SK-N-SH (cell line): ENCODE measurements at regions not wholly inside any gene's neighbourhood (a gene's known extent, or its start where the extent isn't known, plus 50 kb on each side); places are given as distances from the start of the nearest gene placed in this dataset.
A peak's percentile ranks its signal among the peaks of the same experiment; 100 is the strongest.

Experiments
- CTCF ChIA-PET: fragments of 300-600, 350-600 bp; formaldehyde crosslinking; extraction: SDS; loops from one replicate; lab custom pipeline; 2021; lab: Yijun Ruan, JAX
- POLR2A ChIA-PET: fragments of 350-600 bp; sonication (Branson Sonifier 250); formaldehyde crosslinking; extraction: SDS; loops from one replicate; lab custom pipeline; 2020; ENCODE audit warnings: antibody characterized with exemption, inconsistent platforms; lab: Yijun Ruan, JAX
- DNase-seq: peaks from one replicate; pipeline ENCODE4 v3.0.0; 2012
- H2AFZ ChIP-seq: fragments of 200-600 bp; sonication (generic); 2 replicates; pipeline ENCODE4 v1.8.1; 2016; ENCODE audit warnings: antibody characterized with exemption, mild to moderate bottlenecking, low read depth
- H3F3A ChIP-seq: fragments of 200-600 bp; sonication (generic); replicated peaks from 2 replicates; pipeline ENCODE3; 2016; ENCODE audit warnings: antibody characterized with exemption, mild to moderate bottlenecking; ENCODE audit not compliant: insufficient read depth
- H3K27ac ChIP-seq, 2 experiments: fragments of 200-500 bp in 1 of 2; fragments of 200-600 bp in 1 of 2; sonication (Bioruptor generic) in 1 of 2; sonication (generic), shearing (Covaris generic) in 1 of 2; 2 replicates each; pipeline versions ENCODE4 v1.5.1 to v1.6.1; 2014 to 2016; ENCODE audit warnings: low read depth in 2 of 2, inconsistent platforms in 1 of 2, low read length in 1 of 2, mild to moderate bottlenecking in 1 of 2, mixed read lengths in 1 of 2
- H3K27me3 ChIP-seq: fragments of 200-600 bp; sonication (generic), shearing (Covaris generic); 2 replicates; pipeline ENCODE4 v1.6.1; 2016; ENCODE audit warnings: mixed run types; ENCODE audit not compliant: insufficient read depth
- H3K36me3 ChIP-seq, 2 experiments: fragments of 200-500 bp in 1 of 2; fragments of 200-600 bp in 1 of 2; sonication (Bioruptor generic) in 1 of 2; sonication (generic) in 1 of 2; replicated peaks in 1 of 2; 2 replicates each; pipeline versions ENCODE3 to v1.5.1; 2014 to 2016; ENCODE audit warnings: low read length in 1 of 2, mild to moderate bottlenecking in 1 of 2; ENCODE audit not compliant: insufficient read depth in 2 of 2, control insufficient read depth in 1 of 2
- H3K4me1 ChIP-seq, 2 experiments: fragments of 200-500 bp in 1 of 2; fragments of 200-600 bp in 1 of 2; sonication (Bioruptor generic) in 1 of 2; sonication (generic), shearing (Covaris generic) in 1 of 2; 2 replicates each; pipeline versions ENCODE4 v1.5.1 to v1.6.1; 2014 to 2016; ENCODE audit warnings: low read depth in 1 of 2, low read length in 1 of 2, mixed run types in 1 of 2; ENCODE audit not compliant: insufficient read depth in 2 of 2, control insufficient read depth in 1 of 2
- H3K4me2 ChIP-seq: fragments of 200-600 bp; sonication (generic), shearing (Covaris generic); 2 replicates; pipeline ENCODE4 v1.6.1; 2017; ENCODE audit warnings: mixed run types
- H3K4me3 ChIP-seq, 2 experiments: fragments of 200-500 bp in 1 of 2; fragments of 200-600 bp in 1 of 2; sonication (Bioruptor generic) in 1 of 2; sonication (generic), shearing (Covaris generic) in 1 of 2; 2 replicates each; pipeline versions ENCODE4 v1.5.1 to v1.8.1; 2014 to 2016; ENCODE audit warnings: low read depth in 2 of 2, inconsistent platforms in 1 of 2, low read length in 1 of 2, mild to moderate bottlenecking in 1 of 2, mixed read lengths in 1 of 2, moderate library complexity in 1 of 2
- H3K79me2 ChIP-seq: fragments of 200-600 bp; sonication (generic); 2 replicates; pipeline ENCODE4 v1.8.1; 2017; ENCODE audit warnings: mild to moderate bottlenecking; ENCODE audit not compliant: insufficient read depth
- H3K9ac ChIP-seq: fragments of 200-600 bp; sonication (generic); 2 replicates; pipeline ENCODE4 v1.6.1; 2017; ENCODE audit warnings: mixed run types
- H3K9me2 ChIP-seq: fragments of 200-600 bp; sonication (generic); 2 replicates; pipeline ENCODE4 v1.6.1; 2017; ENCODE audit warnings: mixed run types
- H3K9me3 ChIP-seq: fragments of 200-600 bp; sonication (generic); 2 replicates; pipeline ENCODE4 v1.6.1; 2017; ENCODE audit warnings: mixed run types, mild to moderate bottlenecking, moderate library complexity
- H4K20me1 ChIP-seq: fragments of 200-600 bp; sonication (generic); 2 replicates; pipeline ENCODE4 v1.6.1; 2017; ENCODE audit warnings: mild to moderate bottlenecking, mixed run types; ENCODE audit not compliant: insufficient read depth
- FOXM1 ChIP-seq: IDR thresholded peaks from 2 replicates; pipeline ENCODE4 v1.4.0; 2012; ENCODE audit warnings: low read depth, mild to moderate bottlenecking
- GATA2 ChIP-seq: sonication (generic); formaldehyde crosslinking; IDR thresholded peaks from 2 replicates; pipeline ENCODE4 v1.5.0; 2020; ENCODE audit warnings: mild to moderate bottlenecking, missing genetic modification reagents
- MXI1 ChIP-seq: IDR thresholded peaks from 2 replicates; pipeline ENCODE4 v1.6.1; 2012; ENCODE audit warnings: mild to moderate bottlenecking, low read depth, low read length, improper control_type of control experiment
- NFIC ChIP-seq: IDR thresholded peaks from 2 replicates; pipeline ENCODE4 v1.4.0; 2012; ENCODE audit warnings: borderline replicate concordance
- RAD21 ChIP-seq: IDR thresholded peaks from 2 replicates; pipeline ENCODE4 v1.6.1; 2012; ENCODE audit warnings: mild to moderate bottlenecking, low read length
- REST ChIP-seq: IDR thresholded peaks from 2 replicates; pipeline ENCODE4 v1.6.1; 2012; ENCODE audit warnings: mild to moderate bottlenecking, low read depth, low read length, moderate library complexity
- WGBS: methylation state at CpG from one replicate; pipeline ENCODE4 v1.1.6; 2017; ENCODE audit warnings: low lambda C conversion rate; 5-methylcytosine and 5-hydroxymethylcytosine counted together
- TF ChIP-seq, protein P1 (sequence below): IDR thresholded peaks from 2 replicates; pipeline ENCODE4 v1.4.0; 2012; ENCODE audit warnings: low read depth, borderline replicate concordance

- ChIA-PET CTCF (no interaction called here), POLR2A (no interaction called here)
- no peak overlapping the region for H3K9ac ChIP-seq
Measured at GRCh38 chr1:219318826-219319225, 145.1 kb downstream of the LYPLAL1 start.

GRCh38 chr1:219317762-219318353, 144.2 kb downstream of the LYPLAL1 start:
- no peaks in the 10 kb centered on the region for H3K27me3 ChIP-seq

More at GRCh38 chr1:219318826-219319225, 145.1 kb downstream of the LYPLAL1 start:
- TF ChIP-seq REST (no peak), GATA2 (CRISPR knock-in tag) (no peak)
- Histone ChIP-seq H3K9me2 (no peaks in the 10 kb centered on the region), H3K4me2 (no peak overlapping the region), H3K4me1 (peaks cover 0 to 6% of the 10 kb centered on the region in 2 experiments; a peak in 3 of 4 replicates), H3K9me3 (peaks cover 18% of the 10 kb centered on the region), H3F3A (peaks cover 4% of the 10 kb centered on the region), H3K27ac (no peak overlapping the region), H3K4me3 (no peak overlapping the region), H3K79me2 (no peaks in the 10 kb centered on the region), H3K36me3 (peaks cover 0 to 11% of the 10 kb centered on the region in 2 experiments), H4K20me1 (no peaks in the 10 kb centered on the region), H2AFZ (no peak overlapping the region), H3K27me3 (no peaks in the 10 kb centered on the region)
- no peak for DNase-seq
- 99% methylated on average over 4 of the region's 4 CpGs for WGBS

More at GRCh38 chr1:219317762-219318353, 144.2 kb downstream of the LYPLAL1 start:
- Histone ChIP-seq H3K4me3 (no peak overlapping the region), H3F3A (peaks cover 10% of the 10 kb centered on the region), H3K27ac (no peak overlapping the region), H3K79me2 (no peaks in the 10 kb centered on the region), H2AFZ (no peak overlapping the region), H3K4me2 (no peak overlapping the region), H3K36me3 (peaks cover 0 to 11% of the 10 kb centered on the region in 2 experiments), H4K20me1 (no peaks in the 10 kb centered on the region), H3K4me1 (no peaks in the 10 kb centered on the region; a peak in 1 of 4 replicates), H3K9ac (no peak overlapping the region), H3K9me2 (no peaks in the 10 kb centered on the region), H3K9me3 (peaks cover 18% of the 10 kb centered on the region)
- TF ChIP-seq RAD21 (peak; percentile 49), MXI1 (no peak), FOXM1 (no peak), NFIC (no peak)
- TF ChIP-seq, protein P1, sequence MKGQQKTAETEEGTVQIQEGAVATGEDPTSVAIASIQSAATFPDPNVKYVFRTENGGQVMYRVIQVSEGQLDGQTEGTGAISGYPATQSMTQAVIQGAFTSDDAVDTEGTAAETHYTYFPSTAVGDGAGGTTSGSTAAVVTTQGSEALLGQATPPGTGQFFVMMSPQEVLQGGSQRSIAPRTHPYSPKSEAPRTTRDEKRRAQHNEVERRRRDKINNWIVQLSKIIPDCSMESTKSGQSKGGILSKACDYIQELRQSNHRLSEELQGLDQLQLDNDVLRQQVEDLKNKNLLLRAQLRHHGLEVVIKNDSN: no peak
- no peak for DNase-seq
- ChIA-PET CTCF (no interaction called here), POLR2A (no interaction called here)
- WGBS: 74% methylated on average over 3 of the region's 3 CpGs
